Stimulated activated CD4-positive, alpha-beta T cell treated with anti-CD3 and anti-CD28 coated beads, TNF-alpha, amount 100 ng/mL, for 48 hours (primary cell): ENCODE measurements at regions not wholly inside any gene's neighbourhood (a gene's known extent, or its start where the extent isn't known, plus 50 kb on each side); places are given as distances from the start of the nearest gene placed in this dataset.

Source experiments
- DNase-seq, 3 donors: peaks; one replicate each; pipeline ENCODE4 v3.0.0-alpha.2; 2020; ENCODE audit warnings: low read depth in 3 of 3

DNA sequence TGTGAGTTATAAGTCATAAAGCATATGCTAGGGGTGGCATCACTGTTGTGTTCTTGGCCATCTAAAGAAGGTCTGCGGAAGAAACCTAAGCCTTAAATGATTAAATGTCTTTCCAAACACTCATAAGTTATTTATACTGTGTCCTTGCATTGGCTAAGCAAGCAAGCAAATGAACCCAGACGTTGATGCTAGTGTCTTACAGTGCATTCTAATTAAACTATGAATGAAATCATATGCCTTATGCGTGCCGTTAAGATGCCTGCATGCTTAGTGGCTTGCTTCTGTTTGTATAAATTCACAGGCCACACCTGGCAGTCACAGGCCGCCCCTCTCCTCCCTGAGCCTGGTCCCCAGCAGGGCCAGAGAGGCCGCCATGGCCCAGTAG lies 49.9 kb downstream of the RIN2 start:
- DNase-seq: no peak

DNA sequence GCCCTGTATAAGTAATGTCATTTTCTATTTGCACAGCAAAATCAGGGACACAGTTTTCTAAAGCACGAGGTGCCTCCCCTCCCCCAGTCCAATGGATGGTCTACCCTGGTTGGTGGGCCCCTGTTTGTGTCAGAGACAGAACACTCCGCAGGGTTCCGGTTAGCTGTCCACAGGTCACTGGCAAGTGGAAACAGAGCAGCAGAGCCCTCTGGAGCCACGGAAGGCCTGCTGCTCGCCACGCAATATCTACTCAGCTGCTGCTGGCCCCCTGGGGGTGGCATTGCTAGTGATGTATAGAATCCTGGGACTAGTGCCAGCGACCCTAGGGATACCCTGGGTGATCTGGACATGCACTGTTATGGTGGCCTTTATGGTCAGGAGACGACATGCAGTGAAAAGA lies 50.4 kb downstream of the RIN2 start:
- DNase-seq: no peak

DNA sequence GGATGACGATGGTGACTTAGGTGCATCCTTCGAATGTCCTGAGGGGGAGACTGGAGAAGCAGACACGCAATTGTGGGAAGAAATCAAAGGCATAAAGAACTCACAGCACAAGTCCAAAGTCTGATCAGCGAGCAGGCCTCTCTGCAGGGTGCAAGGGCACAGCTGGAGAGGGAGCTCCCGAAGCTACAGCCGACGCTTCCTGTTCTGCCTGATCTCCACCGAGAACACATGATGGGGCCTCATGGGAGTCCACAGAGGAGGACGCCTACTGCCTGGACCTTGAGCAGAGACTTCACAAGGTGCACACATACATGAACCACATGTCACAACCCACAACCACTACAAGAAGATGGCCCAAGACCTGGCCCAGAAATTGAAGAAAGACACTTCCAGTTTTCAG lies 51.4 kb downstream of the RIN2 start:
- no peak for DNase-seq

DNA sequence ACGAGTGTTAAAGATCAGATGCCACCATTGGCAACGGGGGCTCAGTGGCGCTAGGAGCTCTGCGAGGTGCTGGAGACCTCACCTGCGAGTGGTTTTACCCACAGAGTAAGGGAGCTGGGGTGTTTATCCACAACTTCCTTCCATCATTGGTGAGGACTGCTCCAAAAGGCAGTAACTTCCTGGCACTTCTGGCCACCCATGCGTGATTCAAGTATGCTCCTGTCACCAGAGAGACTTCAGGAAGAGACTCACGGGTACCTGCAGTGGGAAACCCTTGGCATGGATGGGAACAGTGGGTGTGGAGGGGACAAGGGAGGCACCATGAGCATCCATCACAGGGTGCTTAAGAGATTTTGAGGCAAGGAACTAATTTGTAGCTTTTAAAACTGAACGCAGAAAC lies 53.2 kb downstream of the RIN2 start:
- DNase-seq: no peak

GRCh38 chr20:19812056-19812455 lies 54.0 kb downstream of the RIN2 start:
- no peak for DNase-seq

DNA sequence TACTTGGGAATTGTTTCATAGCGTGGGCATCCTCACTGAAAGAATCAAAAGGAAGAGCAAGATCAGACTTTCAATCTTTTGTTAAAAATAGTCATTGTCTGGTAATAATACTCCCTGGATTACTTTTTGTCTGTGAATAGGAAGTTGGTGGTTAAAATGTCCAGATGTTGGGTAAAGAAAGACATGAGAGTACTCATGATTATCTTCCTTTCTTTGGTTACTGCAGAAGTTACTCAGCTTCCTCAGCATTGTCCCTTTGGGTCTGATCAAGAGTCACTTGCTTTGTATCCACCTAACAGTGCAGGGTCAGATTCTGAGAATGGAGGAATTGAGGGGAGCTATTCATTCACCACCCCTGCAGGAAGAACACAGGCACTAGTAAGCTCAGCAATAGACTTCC lies 54.6 kb downstream of the RIN2 start:
- DNase-seq: no peak

- DNase-seq: no peak
Measured at GRCh38 chr20:19813846-19814640, 56.0 kb downstream of the RIN2 start.

DNA sequence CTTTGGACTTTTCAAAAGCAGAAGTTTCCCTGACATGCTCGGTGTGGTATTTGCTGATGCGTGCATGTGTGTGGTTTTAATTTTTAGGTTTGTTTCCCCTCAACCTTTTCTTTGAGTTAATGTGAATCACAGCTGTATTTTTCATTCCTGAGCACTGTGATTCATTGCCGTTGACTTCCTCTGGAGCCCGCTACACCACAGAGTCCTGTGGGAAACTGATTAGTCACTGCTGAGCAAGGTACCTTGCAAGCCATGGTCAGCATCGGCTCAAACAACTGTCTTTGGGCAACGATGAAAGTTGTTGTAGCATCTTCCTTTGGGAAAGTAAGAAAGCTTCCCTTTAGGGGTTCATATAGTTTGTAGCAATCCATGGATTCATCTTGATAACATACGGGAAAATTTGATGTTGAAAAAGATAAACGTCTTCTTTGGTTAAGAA lies 57.5 kb downstream of the RIN2 start:
- DNase-seq: peak in 1 of 3 donors; percentile 4

GRCh38 chr20:19816386-19816785 lies 58.3 kb downstream of the RIN2 start:
- DNase-seq: no peak

DNA sequence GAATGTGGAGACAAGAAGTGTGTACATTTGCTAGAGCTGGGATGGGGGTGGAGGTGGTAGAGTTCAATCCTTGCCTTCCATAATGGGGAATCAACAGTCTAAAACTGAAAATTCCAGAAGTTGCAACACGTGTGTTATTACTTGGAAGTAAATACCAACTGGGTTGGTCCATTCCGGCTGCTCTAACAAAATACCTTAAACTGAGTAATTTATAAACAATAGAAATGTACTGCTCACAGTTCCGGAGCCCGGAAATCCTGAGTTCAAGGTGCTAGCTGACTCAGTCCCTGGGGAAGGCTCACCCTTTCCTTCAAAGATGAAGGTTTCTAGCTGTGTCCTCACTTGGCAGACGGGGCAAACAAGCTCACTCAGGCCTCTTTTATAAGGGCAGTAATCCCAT lies 59.0 kb downstream of the RIN2 start:
- DNase-seq: no peak

GRCh38 chr20:19819149-19819548 lies 61.1 kb downstream of the RIN2 start:
- no peak for DNase-seq

- DNase-seq: no peak
Measured at GRCh38 chr20:19820555-19821211, 62.6 kb downstream of the RIN2 start.

DNA sequence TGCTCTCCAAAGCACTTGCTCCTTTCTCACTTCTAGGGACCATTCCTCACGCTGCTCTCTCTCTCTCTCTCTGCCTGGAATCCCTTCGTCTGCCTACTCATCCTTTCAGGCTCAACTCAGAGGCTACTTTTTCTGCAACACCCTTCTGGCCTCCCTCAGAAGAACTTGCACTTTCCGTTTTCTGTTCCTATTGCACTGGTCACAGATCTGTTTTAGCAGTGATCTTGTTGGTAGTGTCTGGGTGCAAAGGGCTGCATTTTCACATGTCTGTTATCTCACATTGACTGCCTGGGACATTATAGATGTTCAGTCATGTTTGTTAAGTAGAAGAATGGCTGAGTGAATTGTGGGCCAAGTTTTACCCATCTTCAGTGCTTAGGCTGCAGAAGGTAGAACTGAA lies 63.5 kb downstream of the RIN2 start:
- no peak for DNase-seq

DNA sequence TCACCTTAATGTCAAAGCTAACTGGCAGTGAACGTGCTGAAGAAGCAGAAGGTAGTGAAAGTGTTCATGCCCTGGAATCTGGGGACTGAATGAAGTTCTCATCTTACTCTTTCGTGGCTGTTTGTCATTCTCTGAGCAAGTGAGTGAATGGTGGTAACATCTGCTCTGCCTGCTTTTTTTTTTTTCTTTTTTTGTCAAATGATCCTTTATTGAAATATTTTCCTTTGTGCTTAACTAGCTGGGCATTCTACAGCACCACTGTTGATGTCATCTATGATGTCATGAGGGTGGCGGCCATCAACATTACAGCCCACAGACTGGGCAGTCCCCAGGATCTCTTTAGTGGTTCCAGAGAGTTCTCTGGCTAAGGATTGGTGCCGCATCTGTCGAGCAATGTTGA lies 65.2 kb downstream of the RIN2 start:
- DNase-seq: no peak

DNA sequence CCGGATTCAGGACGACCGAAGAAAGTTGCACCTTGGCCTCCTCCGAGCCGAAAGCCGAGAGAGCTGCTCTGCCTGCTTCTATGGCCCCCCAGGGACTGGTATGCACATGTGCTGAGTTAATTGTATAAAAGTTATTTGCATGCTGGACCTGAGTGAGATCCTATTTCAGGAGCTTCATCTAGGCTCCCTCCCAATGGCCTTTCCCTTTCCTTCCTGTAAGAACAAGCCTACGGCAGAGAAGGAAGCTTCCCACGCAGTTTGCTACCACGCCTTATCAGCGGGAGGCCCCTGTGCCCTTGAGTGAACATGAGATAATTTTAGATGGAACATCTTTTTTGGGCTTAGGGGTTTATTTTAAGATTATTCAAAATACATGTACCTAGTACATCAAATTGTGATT lies 65.9 kb downstream of the RIN2 start:
- DNase-seq: no peak

DNA sequence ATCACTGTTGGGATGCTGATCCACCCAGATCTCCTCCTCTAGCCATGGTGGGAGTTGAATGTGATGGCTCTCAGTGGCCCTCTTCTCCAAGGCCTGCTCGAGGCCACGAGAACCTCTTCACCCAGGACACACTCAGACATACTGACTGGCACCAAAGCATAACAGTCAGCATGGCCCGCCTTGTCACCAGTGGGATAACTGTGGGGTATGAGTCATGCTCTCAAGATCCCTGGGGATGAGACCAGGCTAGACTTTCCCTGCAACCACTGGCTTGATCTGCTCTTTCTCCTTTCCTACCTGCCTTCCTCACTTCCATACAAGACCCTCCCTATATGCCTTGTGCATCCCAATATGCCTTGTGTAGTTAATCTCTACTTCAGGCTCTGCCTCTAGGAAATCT lies 66.8 kb downstream of the RIN2 start:
- no peak for DNase-seq

GRCh38 chr20:19826179-19826914 lies 68.3 kb downstream of the RIN2 start:
- no peak for DNase-seq

DNA sequence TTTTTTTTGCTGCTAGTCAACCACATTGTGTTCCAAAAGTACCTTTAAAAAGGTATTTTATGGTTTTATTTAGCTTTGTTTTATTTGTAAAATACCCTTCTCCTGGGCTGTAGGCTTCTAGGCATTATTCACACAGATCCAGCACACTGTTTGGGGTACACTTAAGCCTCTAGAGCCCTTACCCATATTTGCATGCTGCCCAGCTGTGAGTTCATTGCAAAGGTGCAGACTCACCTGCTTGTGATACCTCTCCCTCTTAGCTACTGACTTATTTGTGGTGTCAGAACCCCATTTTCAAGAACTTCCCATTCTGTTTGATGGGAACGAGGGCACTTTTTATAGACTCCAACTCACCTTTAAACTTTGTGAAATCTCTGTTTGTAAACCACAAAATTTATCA lies 69.8 kb downstream of the RIN2 start:
- DNase-seq: no peak

DNA sequence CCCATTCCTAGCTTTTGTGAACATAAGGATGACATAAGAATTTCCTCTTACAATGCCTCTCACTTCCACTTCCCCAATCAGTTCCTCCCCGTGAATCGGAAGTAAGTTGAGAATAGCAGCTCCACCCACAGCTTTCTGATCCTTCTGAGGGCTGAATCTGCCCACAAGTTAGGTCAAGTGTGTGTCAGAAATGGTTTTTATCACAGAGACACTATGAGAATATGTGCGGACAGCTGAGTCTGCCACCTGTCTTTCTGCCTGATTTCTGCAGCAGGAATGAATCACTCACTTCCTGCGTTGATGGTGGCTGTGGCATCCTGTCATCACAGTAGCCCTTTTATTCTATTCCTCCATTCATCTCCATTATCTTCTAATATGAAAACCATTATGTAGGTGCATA lies 70.2 kb downstream of the RIN2 start:
- peak in 2 of 3 donors; percentile 4 to 20 for DNase-seq

DNA sequence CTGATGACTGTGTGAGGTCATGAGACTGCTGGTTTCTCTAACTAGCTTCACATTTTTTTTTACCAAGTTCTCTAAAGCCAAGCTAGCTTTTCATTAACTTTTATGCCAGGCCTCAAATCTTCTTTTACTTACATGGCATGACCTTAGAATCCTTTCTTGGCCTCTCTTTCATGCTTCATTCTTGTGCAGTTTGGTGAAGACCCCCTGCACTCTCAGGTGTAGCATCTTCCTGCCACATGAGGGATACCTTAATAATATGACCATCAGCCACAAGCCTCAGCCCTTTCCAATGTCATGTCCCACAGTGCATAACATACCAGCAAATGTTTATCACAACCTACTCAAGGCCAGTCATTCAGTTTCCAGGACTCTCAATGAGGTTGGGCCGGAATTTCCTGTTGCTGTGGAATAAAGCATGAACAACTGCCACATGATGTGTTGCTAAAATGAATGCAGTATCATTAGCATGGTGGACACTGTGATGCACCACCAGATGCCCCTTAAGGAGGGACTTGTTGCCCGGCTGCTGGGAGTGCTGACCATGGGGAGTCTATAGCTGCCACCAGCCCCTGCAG lies 72.2 kb downstream of the RIN2 start:
- no peak for DNase-seq

DNA sequence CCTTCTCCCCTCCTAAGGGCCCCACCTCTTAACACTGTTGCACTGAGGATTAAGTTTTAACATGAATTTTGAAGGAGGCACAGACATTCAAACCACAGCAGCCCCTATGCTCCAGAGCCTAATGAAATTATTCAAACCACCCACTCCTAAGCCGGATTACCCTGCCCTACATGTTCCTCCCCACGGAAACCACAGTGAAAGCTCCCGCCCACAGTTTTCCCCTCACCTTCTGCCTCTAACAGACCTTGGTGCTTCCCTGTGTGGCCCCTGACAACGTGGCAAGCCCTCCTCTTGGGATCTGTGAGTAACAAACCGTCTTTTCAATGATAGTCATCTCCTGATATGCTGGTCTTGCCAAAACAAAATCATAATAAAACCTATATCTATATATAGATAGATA lies 74.8 kb downstream of the RIN2 start:
- DNase-seq: peak in 2 of 3 donors; percentile 8 to 17

DNA sequence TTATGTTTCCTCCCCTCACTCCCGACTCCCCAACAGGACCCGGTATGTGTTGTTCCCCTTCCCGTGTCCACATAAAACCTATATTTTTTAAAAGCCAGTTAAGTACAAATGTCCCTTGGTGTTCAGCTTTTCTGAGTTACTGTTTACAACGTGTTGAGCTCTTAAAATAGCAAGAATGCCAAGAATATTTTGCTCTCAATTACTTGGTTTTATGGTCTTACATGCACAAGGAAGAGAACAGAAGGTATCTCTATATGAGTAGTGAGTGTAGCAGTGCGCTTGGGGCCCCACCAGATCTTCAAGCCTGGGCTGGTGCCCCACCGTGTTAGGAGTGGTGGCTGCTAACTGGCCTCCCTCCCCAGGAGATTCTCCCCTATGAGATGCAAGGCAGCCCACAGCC lies 75.3 kb downstream of the RIN2 start:
- DNase-seq: no peak

DNA sequence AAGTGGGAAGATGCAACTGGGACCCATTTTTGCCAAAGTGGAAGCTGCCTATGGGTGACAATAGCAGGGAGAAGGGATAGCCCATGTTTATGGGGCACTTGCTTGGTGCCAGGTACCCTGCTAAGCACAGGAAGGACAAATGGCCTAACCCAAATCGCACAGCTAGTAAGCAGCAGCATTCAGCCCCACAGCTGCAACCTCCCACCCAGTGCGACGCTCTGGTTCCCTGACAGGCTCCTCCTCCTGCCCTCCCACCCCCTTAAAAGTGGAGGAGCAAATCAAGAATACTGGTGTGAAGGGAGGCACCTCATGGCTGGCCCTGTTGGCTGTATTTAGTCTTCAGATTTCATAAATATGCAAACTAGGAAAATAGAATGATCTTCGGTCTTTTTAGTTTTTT lies 76.2 kb downstream of the RIN2 start:
- no peak for DNase-seq
